ENCODE measurements at regions not wholly inside any gene's neighbourhood (a gene's known extent, or its start where the extent isn't known, plus 50 kb on each side); places are given as distances from the start of the nearest gene placed in this dataset.

DNA sequence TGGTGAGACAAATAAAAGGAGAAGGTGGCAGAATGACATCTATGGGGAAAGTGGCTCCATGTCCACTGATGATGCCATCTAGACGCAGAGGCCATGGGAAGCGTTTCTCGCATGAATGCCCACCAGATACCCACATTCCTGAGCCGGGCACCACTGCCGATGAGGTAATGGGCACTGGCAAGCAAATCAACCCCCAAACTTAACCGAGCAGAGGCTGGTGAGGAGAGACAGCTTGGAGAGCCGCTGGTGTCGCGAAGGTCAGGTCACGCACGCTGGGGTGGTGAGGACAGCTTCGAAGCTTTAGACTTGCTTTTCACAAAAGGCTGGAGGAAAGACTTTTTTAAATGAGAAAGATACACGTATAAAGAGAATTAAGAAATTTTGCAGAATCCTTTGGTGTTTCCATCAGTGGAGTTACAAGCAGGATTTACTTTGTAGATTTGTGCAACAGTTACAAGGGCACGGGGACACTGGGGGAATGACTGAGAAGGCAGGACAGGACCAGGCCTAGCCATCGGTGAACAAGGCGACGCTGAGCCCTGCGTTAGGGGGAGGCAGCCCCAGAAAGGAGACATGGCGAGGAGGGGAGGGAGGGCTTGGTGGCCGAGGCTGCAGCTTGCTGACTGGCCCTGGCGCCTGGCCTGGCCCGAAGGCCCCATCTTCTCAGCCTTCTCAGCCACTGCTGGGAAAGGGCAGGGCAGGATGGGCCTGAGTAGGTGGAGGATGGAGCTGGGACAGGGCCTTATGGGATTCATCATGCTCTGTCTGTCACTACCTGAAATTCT is 83.9 kb upstream of the HDAC4 start:
- Histone ChIP-seq H3K9me1 (replicated peaks; ENCODE audit: control insufficient read depth, extremely low read depth, insufficient read depth, low read length) (no peaks in the 10 kb centered on the region), H3K4me2 (ENCODE audit: insufficient read depth, low read length) (no peak overlapping the region), H3K9me3 (replicated peaks; ENCODE audit: control insufficient read depth, insufficient read depth, low read length) (no peaks in the 10 kb centered on the region), H3K79me2 (ENCODE audit: control insufficient read depth, insufficient read depth, low read length) (no peaks in the 10 kb centered on the region), H3K9ac (replicated peaks; ENCODE audit: extremely low read depth, insufficient read depth, low read length) (no peak overlapping the region), H3K4me3 (replicated peaks in 1 of 3; ENCODE audit: insufficient read depth in 1 of 3, low read depth in 1 of 3, low read length in 3 of 3) (no peak overlapping the region), H2AFZ (ENCODE audit: low read depth, low read length) (no peak overlapping the region), H3K36me3 (ENCODE audit: control insufficient read depth in 2 of 2, extremely low read depth in 1 of 2, insufficient read depth in 2 of 2, low read length in 2 of 2) (no peaks in the 10 kb centered on the region), H4K20me1 (replicated peaks; ENCODE audit: control insufficient read depth, extremely low read depth, insufficient read depth, low read length) (no peaks in the 10 kb centered on the region), H3K27ac (ENCODE audit: insufficient read depth, low read depth, low read length) (no peak overlapping the region), H3K27me3 (ENCODE audit: control insufficient read depth in 2 of 2, insufficient read depth in 2 of 2, low read length in 2 of 2) (no peaks in the 10 kb centered on the region), H3K4me1 (ENCODE audit: control insufficient read depth, extremely low read depth, insufficient read depth, low read length) (no peaks in the 10 kb centered on the region)
- FAIRE-seq (no peak), DNase-seq (ENCODE audit: low read depth, low spot score) (no peak)
- dilution Hi-C loops (cut with MboI; ENCODE audit: extremely low pct_ligation_motif_present, low sequenced_read_pairs) (no loop called here), intact Hi-C loops (cut with micrococcal nuclease) (no loop called here)
- CTCF ChIA-PET, result no interaction called here
- no peak for TF ChIP-seq POLR2A (IDR thresholded peaks at IDR 0.05; ENCODE audit: low read depth, low read length)
- TF ChIP-seq, protein P1, sequence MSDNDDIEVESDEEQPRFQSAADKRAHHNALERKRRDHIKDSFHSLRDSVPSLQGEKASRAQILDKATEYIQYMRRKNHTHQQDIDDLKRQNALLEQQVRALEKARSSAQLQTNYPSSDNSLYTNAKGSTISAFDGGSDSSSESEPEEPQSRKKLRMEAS (IDR thresholded peaks at IDR 0.05; ENCODE audit: insufficient read depth, insufficient read length), result no peak
- POLR2A ChIA-PET, result no interaction called here
- BruUV-seq (replicated peaks), result no TSS peak

DNA sequence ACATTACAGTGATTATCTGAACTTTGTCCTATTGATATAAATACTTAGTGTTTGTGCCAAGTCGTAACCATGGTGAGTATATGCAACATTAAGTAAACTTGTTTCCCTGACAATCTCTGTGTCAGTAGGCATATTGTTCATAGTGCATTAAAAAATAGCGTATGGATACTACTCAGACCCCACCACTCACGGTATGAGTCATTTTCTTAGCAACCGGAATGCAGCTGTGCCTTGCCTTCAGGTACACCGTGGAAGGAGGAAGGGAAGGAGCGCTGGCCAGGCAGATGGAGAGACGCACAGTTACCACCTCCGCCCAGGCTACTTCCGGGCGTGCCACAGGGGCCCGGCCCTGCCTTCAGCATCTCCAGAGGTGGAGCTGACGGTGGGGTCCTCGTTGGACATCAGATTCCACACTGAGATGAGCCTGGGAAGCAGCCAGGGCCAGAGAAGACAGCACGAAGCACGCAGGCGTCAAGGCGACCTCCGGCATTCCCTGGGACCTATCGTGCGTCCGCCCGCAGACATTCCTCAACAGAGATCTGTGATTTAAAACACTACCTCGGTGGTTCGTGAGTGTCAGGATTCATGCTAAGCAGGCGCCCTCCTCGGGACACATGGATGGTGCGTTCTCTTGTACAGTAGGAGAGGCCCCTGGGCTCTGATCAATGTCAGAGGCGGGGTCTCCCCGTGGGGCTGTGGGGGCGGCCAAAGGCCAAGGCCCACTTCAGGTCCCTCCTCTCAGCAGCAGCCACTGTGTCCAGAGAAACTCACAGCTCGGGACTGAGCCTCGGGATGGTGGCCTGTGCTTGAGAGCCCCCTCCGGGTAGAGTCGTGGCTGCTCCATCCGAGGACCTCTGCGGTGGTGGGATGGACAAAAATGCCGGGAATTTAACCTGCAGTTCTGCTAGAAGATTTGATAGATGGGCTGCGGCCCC is 82.2 kb upstream of the HDAC4 start:
- DNase-seq (ENCODE audit: low read depth, low spot score), result no peak
- no peaks in the 10 kb centered on the region for H3K79me2 ChIP-seq (ENCODE audit: control insufficient read depth, insufficient read depth, low read length)
- BruUV-seq (replicated peaks), result no TSS peak
- no peak overlapping the region for H3K4me2 ChIP-seq (ENCODE audit: insufficient read depth, low read length)
- no peak overlapping the region for H3K4me3 ChIP-seq (replicated peaks in 1 of 3; ENCODE audit: insufficient read depth in 1 of 3, low read depth in 1 of 3, low read length in 3 of 3)
- no peak for FAIRE-seq
- H2AFZ ChIP-seq (ENCODE audit: low read depth, low read length), result no peak overlapping the region
- H3K9me1 ChIP-seq (replicated peaks; ENCODE audit: control insufficient read depth, extremely low read depth, insufficient read depth, low read length), result no peaks in the 10 kb centered on the region
- CTCF ChIA-PET, result no interaction called here
- no peaks in the 10 kb centered on the region for H3K9me3 ChIP-seq (replicated peaks; ENCODE audit: control insufficient read depth, insufficient read depth, low read length)
- H3K27ac ChIP-seq (ENCODE audit: insufficient read depth, low read depth, low read length), result no peak overlapping the region
- no peak overlapping the region for H3K9ac ChIP-seq (replicated peaks; ENCODE audit: extremely low read depth, insufficient read depth, low read length)
- H4K20me1 ChIP-seq (replicated peaks; ENCODE audit: control insufficient read depth, extremely low read depth, insufficient read depth, low read length), result no peaks in the 10 kb centered on the region
- dilution Hi-C loops (cut with MboI; ENCODE audit: extremely low pct_ligation_motif_present, low sequenced_read_pairs), result no loop called here
- no peaks in the 10 kb centered on the region for H3K27me3 ChIP-seq (ENCODE audit: control insufficient read depth in 2 of 2, insufficient read depth in 2 of 2, low read length in 2 of 2)
- H3K36me3 ChIP-seq (ENCODE audit: control insufficient read depth in 2 of 2, extremely low read depth in 1 of 2, insufficient read depth in 2 of 2, low read length in 2 of 2), result no peaks in the 10 kb centered on the region
- TF ChIP-seq JUN (IDR thresholded peaks at IDR 0.05; ENCODE audit: borderline replicate concordance, insufficient read depth, insufficient read length, low read depth) (no peak), POLR2AphosphoS5 (IDR thresholded peaks at IDR 0.05; ENCODE audit: insufficient read depth, low read depth, low read length) (no peak), GATA2 (IDR thresholded peaks at IDR 0.05; ENCODE audit: insufficient read depth, insufficient read length, low read depth, low read length) (no peak), EZH2 (IDR thresholded peaks at IDR 0.05; ENCODE audit: borderline replicate concordance, low read depth, low read length, severe bottlenecking) (no peak), POLR2A (IDR thresholded peaks at IDR 0.05; ENCODE audit: low read depth, low read length) (no peak), MYC (IDR thresholded peaks at IDR 0.05; ENCODE audit: low read depth, low read length) (no peak), FOS (IDR thresholded peaks at IDR 0.05; ENCODE audit: borderline replicate concordance, insufficient read depth, low read length) (no peak)
- TF ChIP-seq, protein P2, sequence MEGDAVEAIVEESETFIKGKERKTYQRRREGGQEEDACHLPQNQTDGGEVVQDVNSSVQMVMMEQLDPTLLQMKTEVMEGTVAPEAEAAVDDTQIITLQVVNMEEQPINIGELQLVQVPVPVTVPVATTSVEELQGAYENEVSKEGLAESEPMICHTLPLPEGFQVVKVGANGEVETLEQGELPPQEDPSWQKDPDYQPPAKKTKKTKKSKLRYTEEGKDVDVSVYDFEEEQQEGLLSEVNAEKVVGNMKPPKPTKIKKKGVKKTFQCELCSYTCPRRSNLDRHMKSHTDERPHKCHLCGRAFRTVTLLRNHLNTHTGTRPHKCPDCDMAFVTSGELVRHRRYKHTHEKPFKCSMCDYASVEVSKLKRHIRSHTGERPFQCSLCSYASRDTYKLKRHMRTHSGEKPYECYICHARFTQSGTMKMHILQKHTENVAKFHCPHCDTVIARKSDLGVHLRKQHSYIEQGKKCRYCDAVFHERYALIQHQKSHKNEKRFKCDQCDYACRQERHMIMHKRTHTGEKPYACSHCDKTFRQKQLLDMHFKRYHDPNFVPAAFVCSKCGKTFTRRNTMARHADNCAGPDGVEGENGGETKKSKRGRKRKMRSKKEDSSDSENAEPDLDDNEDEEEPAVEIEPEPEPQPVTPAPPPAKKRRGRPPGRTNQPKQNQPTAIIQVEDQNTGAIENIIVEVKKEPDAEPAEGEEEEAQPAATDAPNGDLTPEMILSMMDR (IDR thresholded peaks at IDR 0.05; ENCODE audit: extremely low read depth in 1 of 2, insufficient read depth in 1 of 2, low read depth in 1 of 2, low read length in 2 of 2), result no peak
- TF ChIP-seq, protein P1 (IDR thresholded peaks at IDR 0.05; ENCODE audit: insufficient read depth, insufficient read length), result no peak
- intact Hi-C loops (cut with micrococcal nuclease), result no loop called here
- POLR2A ChIA-PET, result no interaction called here
- H3K4me1 ChIP-seq (ENCODE audit: control insufficient read depth, extremely low read depth, insufficient read depth, low read length), result no peaks in the 10 kb centered on the region
